ENCODE measurements at regions not wholly inside any gene's neighbourhood (a gene's known extent, or its start where the extent isn't known, plus 50 kb on each side); places are given as distances from the start of the nearest gene placed in this dataset.

GRCh38 chr3:80533553-80533952, 765.8 kb upstream of the ROBO1 start:
- H3K27ac ChIP-seq (replicated peaks in 1 of 4), result no peak overlapping the region
- DNase-seq (ENCODE audit: extremely low spot score), result no peak

GRCh38 chr3:80526153-80526552, 758.4 kb upstream of the ROBO1 start:
- Histone ChIP-seq H3K4me3 (no peak overlapping the region), H3K27me3 (no peaks in the 10 kb centered on the region), H3K36me3 (no peaks in the 10 kb centered on the region), H3K27ac (replicated peaks in 1 of 4) (no peak overlapping the region), H3K9me3 (peaks cover 0 to 7% (median 0%) of the 10 kb centered on the region in 4 donors), H3K4me1 (no peaks in the 10 kb centered on the region)
- no peak for TF ChIP-seq CTCF (IDR thresholded peaks at IDR 0.05)
- DNase-seq (ENCODE audit: extremely low spot score), result no peak
- 81% methylated on average over 4 of the region's 4 CpGs for WGBS
- intact Hi-C loops (cut with DNase I), result no loop called here

More at GRCh38 chr3:80533553-80533952, 765.8 kb upstream of the ROBO1 start:
- 78% methylated on average over 3 of the region's 3 CpGs for WGBS
- Histone ChIP-seq H3K4me3 (no peak overlapping the region), H3K27me3 (no peaks in the 10 kb centered on the region), H3K9me3 (no peaks in the 10 kb centered on the region), H3K4me1 (no peaks in the 10 kb centered on the region), H3K36me3 (no peaks in the 10 kb centered on the region)
- TF ChIP-seq POLR2AphosphoS5 (IDR thresholded peaks at IDR 0.05) (no peak), POLR2A (IDR thresholded peaks at IDR 0.05; ENCODE audit: low read depth) (no peak), CTCF (IDR thresholded peaks at IDR 0.05) (no peak), EP300 (IDR thresholded peaks at IDR 0.05) (no peak)
- intact Hi-C loops (cut with DNase I), result no loop called here

- H3K36me3 ChIP-seq, result no peaks in the 10 kb centered on the region
- no peak overlapping the region for H3K4me3 ChIP-seq
- intact Hi-C loops (cut with DNase I), result no loop called here
- no peak overlapping the region for H3K27ac ChIP-seq (replicated peaks in 1 of 4)
- DNase-seq (ENCODE audit: extremely low spot score), result no peak
- TF ChIP-seq POLR2AphosphoS5 (IDR thresholded peaks at IDR 0.05), result no peak
- no peaks in the 10 kb centered on the region for H3K27me3 ChIP-seq
- no peaks in the 10 kb centered on the region for H3K4me1 ChIP-seq
- no peaks in the 10 kb centered on the region for H3K9me3 ChIP-seq
Measured at GRCh38 chr3:80521081-80521480, 753.3 kb upstream of the ROBO1 start.

- no peaks in the 10 kb centered on the region for H3K4me1 ChIP-seq
- H3K4me3 ChIP-seq, result no peak overlapping the region
- DNase-seq (ENCODE audit: extremely low spot score), result no peak
- intact Hi-C loops (cut with DNase I), result no loop called here
- WGBS, result 96% methylated on average over 5 of the region's 5 CpGs
- H3K36me3 ChIP-seq, result no peaks in the 10 kb centered on the region
- H3K27me3 ChIP-seq, result no peaks in the 10 kb centered on the region
- no peaks in the 10 kb centered on the region for H3K9me3 ChIP-seq
- H3K27ac ChIP-seq (replicated peaks in 1 of 4), result no peak overlapping the region
- TF ChIP-seq POLR2A (IDR thresholded peaks at IDR 0.05; ENCODE audit: low read depth) (no peak), CTCF (IDR thresholded peaks at IDR 0.05) (no peak), POLR2AphosphoS5 (IDR thresholded peaks at IDR 0.05) (no peak), EP300 (IDR thresholded peaks at IDR 0.05) (no peak)
Measured at GRCh38 chr3:80519436-80519835, 751.6 kb upstream of the ROBO1 start.

- H3K36me3 ChIP-seq, result no peaks in the 10 kb centered on the region
- intact Hi-C loops (cut with DNase I), result no loop called here
- H3K4me3 ChIP-seq, result no peak overlapping the region
- no peaks in the 10 kb centered on the region for H3K9me3 ChIP-seq
- no peak overlapping the region for H3K27ac ChIP-seq (replicated peaks in 1 of 4)
- H3K27me3 ChIP-seq, result peaks cover 0 to 5% (median 0%) of the 10 kb centered on the region in 4 donors
- 80% methylated on average over 1 of the region's 3 CpGs for WGBS
- H3K4me1 ChIP-seq, result no peaks in the 10 kb centered on the region
- DNase-seq (ENCODE audit: extremely low spot score), result no peak
- TF ChIP-seq POLR2AphosphoS5 (IDR thresholded peaks at IDR 0.05) (no peak), CTCF (IDR thresholded peaks at IDR 0.05) (no peak), POLR2A (IDR thresholded peaks at IDR 0.05; ENCODE audit: low read depth) (no peak), EP300 (IDR thresholded peaks at IDR 0.05) (no peak)
Measured at GRCh38 chr3:80496452-80496851, 728.7 kb upstream of the ROBO1 start.

Data from esophagus muscularis mucosa (tissue), 4 donors.